ENCODE measurements at regions not wholly inside any gene's neighbourhood (a gene's known extent, or its start where the extent isn't known, plus 50 kb on each side); places are given as distances from the start of the nearest gene placed in this dataset.

DNA sequence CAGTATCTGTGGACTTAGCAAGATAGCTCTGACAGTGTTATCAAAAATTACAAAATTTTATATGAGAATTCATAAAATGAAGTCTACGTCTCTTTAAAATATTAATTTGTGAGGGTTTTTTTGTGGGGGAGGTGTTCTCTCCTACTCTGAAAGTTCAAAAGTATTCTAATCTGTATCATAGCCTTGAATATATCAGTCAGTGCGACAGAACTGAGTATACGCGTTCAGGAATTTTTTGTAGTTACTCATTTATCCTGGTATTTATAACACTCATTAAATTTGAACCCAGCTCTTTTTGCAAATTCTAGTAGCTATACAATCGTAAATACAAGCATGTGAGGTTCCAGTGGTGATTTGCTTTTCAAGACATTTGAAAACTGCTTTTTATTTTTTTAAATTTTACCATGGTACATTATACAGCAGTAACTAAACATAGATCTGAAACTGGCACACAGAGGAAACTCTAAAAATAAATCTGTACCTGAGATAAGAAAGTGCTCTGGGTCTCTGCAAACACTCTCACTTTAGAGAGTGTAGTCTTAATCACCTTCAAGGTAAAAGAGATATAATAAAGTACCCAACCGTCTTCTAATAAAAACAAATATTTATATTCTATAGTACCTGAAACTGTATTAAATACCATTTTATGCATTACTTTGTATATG, 178.4 kb upstream of the ADAMTS5 start:
- Mint-ChIP-seq H3K36me3 (no peaks in the 10 kb centered on the region), H3K27ac (no peak overlapping the region), H3K27me3 (no peaks in the 10 kb centered on the region), H3K4me3 (no peak overlapping the region), H3K4me1 (no peaks in the 10 kb centered on the region), H3K9me3 (peaks cover 8% of the 10 kb centered on the region)
- no peak for ATAC-seq

DNA sequence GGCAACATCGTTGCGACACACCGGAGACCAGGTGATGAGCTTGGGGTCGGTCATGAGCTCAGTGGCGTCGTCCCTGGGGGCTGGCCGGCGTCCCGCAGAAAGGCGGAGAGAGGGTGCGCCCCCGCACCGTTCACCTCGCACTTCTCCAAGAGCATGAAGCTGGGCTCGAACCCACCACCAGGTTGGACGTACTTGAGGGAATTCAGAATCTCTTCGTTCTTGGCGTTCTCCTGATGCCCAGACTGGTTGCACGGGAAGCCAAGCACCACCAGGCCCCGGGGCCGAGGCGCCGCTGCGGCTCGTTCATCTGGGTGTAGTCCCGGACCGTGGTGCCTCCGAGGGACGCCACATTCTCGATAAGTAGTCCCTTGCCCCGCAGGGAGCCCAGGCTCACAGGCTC, 176.6 kb upstream of the ADAMTS5 start:
- no peaks in the 10 kb centered on the region for H3K36me3 Mint-ChIP-seq
- H3K4me3 Mint-ChIP-seq: no peak overlapping the region
- peaks cover 8% of the 10 kb centered on the region for H3K9me3 Mint-ChIP-seq
- peak; percentile 41 for ATAC-seq
- H3K4me1 Mint-ChIP-seq: no peaks in the 10 kb centered on the region
- H3K27ac Mint-ChIP-seq: no peak overlapping the region
- H3K27me3 Mint-ChIP-seq: no peaks in the 10 kb centered on the region

DNA sequence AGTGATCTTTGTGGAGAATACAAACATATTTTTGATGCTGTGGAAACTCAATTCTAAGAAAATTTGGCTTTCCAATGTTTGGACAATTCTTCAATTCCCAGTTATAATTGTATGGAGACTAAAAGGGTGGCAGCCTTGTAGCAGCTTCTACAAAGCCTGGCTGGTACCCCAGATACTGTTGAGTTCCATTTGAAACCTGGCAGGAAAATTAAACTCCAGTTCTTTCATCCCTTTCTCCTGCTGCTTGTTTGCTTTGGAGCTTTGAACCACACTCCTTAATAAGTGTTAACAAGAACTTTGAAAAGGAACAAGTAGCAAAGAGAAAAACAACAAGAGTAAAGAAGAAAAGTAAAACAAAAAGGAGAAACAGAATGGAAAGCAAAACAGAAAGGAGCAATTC, 172.6 kb upstream of the ADAMTS5 start:
- H3K27me3 Mint-ChIP-seq: no peaks in the 10 kb centered on the region
- H3K27ac Mint-ChIP-seq: no peak overlapping the region

DNA sequence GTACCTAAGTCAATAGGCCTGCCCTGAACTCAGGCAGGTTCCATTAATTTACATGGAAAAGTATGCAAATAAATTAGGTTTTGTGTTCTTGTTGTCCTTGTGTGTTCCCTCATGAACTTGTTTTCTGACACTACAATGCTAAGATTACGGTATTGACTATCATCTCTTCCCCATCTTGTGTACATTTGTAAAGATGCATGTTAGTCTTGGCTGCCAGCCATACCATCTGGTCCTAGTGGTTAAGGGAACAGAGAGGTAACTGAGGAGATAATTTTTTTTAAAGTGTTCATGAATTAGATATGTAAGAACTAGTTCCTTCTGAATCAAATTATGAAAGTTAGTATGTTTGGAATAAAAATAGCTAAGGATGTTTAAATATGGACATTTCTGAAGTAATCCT, 167.6 kb upstream of the ADAMTS5 start:
- Mint-ChIP-seq H3K4me1 (no peaks in the 10 kb centered on the region), H3K9me3 (no peaks in the 10 kb centered on the region), H3K27ac (no peak overlapping the region), H3K4me3 (no peak overlapping the region), H3K36me3 (no peaks in the 10 kb centered on the region), H3K27me3 (no peaks in the 10 kb centered on the region)
- ATAC-seq: no peak

More for the DNA sequence above, 172.6 kb upstream of the ADAMTS5 start:
- Mint-ChIP-seq H3K36me3 (no peaks in the 10 kb centered on the region), H3K4me1 (no peaks in the 10 kb centered on the region), H3K4me3 (no peak overlapping the region), H3K9me3 (peaks cover 3% of the 10 kb centered on the region)
- no peak for ATAC-seq

DNA sequence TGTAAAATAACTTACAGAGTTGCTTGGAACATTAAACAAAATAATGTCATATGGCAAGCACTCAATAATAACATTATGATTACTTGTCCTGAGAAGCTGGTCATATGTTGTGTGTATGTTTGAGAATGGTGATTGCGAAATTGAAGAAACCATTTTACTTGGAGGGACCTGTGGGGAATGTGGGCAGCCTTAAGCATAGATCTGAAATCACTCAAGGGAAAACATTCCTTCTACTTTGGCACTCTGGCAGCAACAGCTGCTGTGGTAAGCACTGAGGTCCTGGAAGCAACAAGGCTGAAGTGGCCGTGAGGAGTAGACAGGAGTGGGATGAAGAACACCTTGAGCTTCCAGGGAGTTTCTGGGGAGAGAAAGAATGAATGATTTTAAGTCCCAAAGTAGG, 165.4 kb upstream of the ADAMTS5 start:
- H3K4me3 Mint-ChIP-seq: no peak overlapping the region
- H3K9me3 Mint-ChIP-seq: peaks cover 2% of the 10 kb centered on the region
- H3K36me3 Mint-ChIP-seq: no peaks in the 10 kb centered on the region
- no peak for ATAC-seq
- no peak overlapping the region for H3K27ac Mint-ChIP-seq
- no peaks in the 10 kb centered on the region for H3K27me3 Mint-ChIP-seq
- H3K4me1 Mint-ChIP-seq: no peaks in the 10 kb centered on the region

DNA sequence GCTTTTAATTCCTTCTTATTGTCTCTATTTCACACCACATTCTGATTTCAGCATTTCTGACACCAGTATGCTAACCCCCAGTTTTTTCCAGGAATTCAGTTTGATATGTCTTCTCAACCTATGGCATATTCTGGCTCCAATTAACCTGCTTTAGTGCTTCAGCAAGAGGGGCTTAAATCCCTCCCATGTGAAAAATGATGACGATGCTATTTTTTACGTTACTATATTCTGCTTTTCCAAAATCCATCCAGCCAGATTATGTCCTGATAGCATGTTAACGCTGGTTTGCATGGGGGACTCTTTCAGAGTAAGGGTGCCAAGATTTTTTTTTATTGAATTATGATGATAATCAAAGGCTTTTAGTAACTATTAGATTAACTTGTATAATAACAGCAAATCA, 163.3 kb upstream of the ADAMTS5 start:
- ATAC-seq: no peak
- Mint-ChIP-seq H3K4me3 (no peak overlapping the region), H3K36me3 (no peaks in the 10 kb centered on the region)

DNA sequence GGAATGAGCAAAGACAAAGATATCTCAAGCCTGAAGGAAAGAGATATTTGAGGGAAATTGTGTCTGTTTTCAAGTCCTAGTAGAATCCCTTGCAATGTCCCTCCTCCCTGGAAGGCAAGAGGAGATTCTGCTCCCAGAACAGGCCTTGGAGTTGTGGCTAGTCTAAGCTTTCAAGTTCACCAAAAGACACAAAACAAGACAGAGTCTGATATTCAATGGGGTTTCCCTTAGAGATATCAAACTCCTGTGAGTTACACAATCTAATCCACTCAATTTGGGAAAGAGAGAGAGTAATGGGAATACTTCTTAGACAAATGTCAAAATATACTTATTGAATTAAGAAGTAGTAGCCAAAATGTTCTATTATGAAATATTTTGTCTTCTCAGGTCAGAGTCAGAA, 162.8 kb upstream of the ADAMTS5 start:
- Mint-ChIP-seq H3K9me3 (peaks cover 2% of the 10 kb centered on the region), H3K27ac (no peak overlapping the region), H3K4me1 (no peaks in the 10 kb centered on the region), H3K27me3 (no peaks in the 10 kb centered on the region), H3K36me3 (no peaks in the 10 kb centered on the region), H3K4me3 (no peak overlapping the region)
- no peak for ATAC-seq

More for the DNA sequence above, 163.3 kb upstream of the ADAMTS5 start:
- Mint-ChIP-seq H3K9me3 (peaks cover 2% of the 10 kb centered on the region), H3K27ac (no peak overlapping the region), H3K4me1 (no peaks in the 10 kb centered on the region), H3K27me3 (no peaks in the 10 kb centered on the region)

DNA sequence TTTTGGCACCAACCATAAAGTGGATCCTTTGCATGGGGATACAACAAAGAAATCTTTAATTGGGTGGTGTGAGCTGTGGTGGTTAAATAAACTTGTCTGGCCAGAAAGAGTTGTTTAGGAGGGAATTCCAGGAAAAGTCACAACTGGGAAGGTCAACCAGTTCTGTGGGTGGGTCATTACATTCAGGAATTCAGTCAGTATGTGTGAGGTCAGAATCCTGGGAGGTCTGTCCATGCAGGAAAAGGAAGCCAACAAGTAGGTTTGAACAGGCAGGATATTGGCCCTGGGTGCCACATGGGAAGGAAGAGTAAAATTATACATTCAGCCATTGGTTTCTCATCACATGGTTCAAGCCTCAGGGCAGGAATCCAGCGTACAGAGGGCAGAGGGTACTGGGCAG, 162.3 kb upstream of the ADAMTS5 start:
- no peaks in the 10 kb centered on the region for H3K4me1 Mint-ChIP-seq
- H3K36me3 Mint-ChIP-seq: no peaks in the 10 kb centered on the region
- ATAC-seq: no peak
- no peak overlapping the region for H3K4me3 Mint-ChIP-seq
- peaks cover 2% of the 10 kb centered on the region for H3K9me3 Mint-ChIP-seq
- H3K27me3 Mint-ChIP-seq: no peaks in the 10 kb centered on the region
- H3K27ac Mint-ChIP-seq: no peak overlapping the region

DNA sequence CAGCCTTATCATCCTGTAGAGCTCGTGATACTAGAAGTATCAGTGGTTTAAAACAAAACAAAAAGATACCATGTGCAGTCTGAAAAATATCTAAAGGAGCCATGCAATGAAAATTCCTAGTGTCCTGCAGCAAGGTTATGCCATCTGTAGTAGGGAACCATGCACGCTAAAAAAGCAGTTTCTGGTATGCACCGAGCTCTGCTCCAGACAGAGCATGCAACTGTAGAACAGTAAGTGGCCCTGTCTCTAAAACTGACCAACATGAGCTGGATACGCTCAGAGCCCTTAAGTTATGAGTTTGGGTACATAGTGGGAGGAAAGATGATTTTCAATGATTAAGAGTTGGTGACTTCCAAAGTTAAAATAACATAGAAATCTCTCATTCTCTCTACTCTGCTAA, 159.3 kb upstream of the ADAMTS5 start:
- peaks cover 2% of the 10 kb centered on the region for H3K9me3 Mint-ChIP-seq
- H3K36me3 Mint-ChIP-seq: no peaks in the 10 kb centered on the region
- H3K4me1 Mint-ChIP-seq: no peaks in the 10 kb centered on the region
- no peaks in the 10 kb centered on the region for H3K27me3 Mint-ChIP-seq
- no peak overlapping the region for H3K4me3 Mint-ChIP-seq
- no peak overlapping the region for H3K27ac Mint-ChIP-seq
- no peak for ATAC-seq

DNA sequence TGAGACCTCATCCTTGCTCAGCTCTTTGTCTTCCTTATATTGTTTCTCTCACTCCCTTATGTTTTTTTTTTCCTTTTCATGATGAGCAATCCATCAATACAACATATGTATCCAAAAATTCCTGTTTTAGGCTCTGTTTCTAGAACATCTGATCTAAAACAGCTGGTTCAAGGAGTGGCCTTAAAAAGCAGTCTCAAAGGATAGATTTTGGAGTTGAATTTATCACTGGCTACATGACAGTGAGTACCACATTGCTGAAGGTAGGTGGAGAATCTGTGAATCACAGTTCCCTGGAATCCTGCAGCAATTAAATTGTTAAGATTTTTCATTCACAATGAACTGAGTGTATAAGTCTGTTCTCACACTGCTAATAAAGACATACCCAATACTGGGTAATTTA, 155.8 kb upstream of the ADAMTS5 start:
- Mint-ChIP-seq H3K36me3 (no peaks in the 10 kb centered on the region), H3K27me3 (no peaks in the 10 kb centered on the region), H3K4me3 (no peak overlapping the region), H3K4me1 (no peaks in the 10 kb centered on the region), H3K9me3 (no peaks in the 10 kb centered on the region), H3K27ac (no peak overlapping the region)
- ATAC-seq: no peak

DNA sequence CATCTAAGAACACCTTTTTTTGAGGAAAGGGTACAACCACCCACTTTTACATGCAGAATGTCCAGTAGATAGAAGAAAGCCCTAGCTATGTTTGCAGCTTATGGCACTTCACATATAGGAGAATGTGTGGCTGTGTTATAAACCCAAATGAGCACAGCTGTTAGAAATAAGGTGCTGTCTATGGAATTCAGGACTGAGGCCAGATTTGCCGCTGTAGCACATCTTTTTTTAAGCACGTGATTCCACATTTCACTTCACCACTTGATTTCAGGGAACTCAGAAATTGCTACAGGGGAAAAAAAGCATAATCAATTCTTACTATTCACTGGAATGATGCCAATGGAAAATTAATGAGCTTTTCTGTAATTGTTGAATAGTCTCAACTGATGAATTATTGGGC, 147.2 kb upstream of the ADAMTS5 start:
- Mint-ChIP-seq H3K4me3 (no peak overlapping the region), H3K4me1 (no peaks in the 10 kb centered on the region), H3K27me3 (no peaks in the 10 kb centered on the region)

DNA sequence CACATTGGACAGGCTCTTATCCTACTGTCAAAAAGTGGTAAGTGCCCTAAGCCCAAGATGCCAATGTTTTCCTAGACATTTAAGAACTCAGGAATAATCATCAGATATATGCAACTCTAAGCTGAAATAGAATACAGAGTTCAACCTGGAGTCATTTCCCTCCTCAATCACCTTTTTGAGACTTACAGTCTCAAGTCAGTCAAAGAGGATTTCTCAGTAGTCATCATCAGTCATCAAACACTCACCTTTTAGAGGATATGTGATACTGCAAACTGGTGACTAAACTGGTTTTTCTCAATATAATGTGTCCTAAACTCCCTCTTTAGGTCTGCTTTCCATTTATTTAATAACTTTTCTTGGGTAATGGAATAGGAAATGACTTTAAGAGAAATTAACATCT, 145.3 kb upstream of the ADAMTS5 start:
- no peak overlapping the region for H3K4me3 Mint-ChIP-seq
- no peaks in the 10 kb centered on the region for H3K4me1 Mint-ChIP-seq
- H3K27ac Mint-ChIP-seq: no peak overlapping the region
- H3K27me3 Mint-ChIP-seq: no peaks in the 10 kb centered on the region
- no peaks in the 10 kb centered on the region for H3K9me3 Mint-ChIP-seq
- ATAC-seq: no peak
- H3K36me3 Mint-ChIP-seq: no peaks in the 10 kb centered on the region

More for the DNA sequence above, 147.2 kb upstream of the ADAMTS5 start:
- no peak for ATAC-seq
- no peak overlapping the region for H3K27ac Mint-ChIP-seq
- no peaks in the 10 kb centered on the region for H3K9me3 Mint-ChIP-seq
- no peaks in the 10 kb centered on the region for H3K36me3 Mint-ChIP-seq

DNA sequence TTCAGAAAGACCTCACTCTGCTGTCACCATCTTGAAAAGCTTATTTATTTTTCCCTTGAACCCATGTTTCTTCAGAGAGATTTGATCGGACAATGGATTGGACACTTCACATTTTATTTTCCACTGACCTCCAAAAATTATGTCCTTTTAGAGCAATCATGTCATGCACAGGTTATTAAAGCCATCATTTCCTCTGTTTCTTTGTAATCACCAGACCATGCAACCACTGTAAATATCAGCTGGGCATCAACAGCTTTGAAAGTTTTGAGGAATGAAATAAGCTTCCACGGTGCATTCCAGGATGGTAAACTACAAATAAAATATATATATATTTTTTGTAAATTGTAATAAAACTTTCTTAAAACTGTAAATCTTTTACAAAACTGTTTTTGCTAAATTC, 144.1 kb upstream of the ADAMTS5 start:
- ATAC-seq: no peak
- Mint-ChIP-seq H3K36me3 (no peaks in the 10 kb centered on the region), H3K4me1 (no peaks in the 10 kb centered on the region), H3K4me3 (no peak overlapping the region), H3K27ac (no peak overlapping the region), H3K9me3 (no peaks in the 10 kb centered on the region), H3K27me3 (no peaks in the 10 kb centered on the region)

DNA sequence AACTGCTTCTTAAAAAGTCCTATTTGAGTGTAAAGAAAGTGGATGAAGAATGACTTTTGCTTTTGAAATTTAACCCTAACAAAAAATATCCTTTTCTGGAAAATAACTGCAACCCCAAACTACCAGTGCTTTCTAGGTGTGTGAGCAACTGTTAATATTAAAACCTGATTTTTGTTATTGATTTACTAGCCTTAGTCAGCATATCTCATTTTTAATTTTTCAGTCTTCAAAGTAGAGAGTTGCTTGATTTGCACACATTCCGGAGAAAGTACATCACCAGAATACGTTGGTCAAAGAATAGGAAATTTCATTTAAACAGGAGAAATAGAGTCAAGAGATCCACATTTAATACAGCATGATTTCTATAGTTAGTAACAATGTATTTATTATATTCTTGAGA, 141.8 kb upstream of the ADAMTS5 start:
- H3K9me3 Mint-ChIP-seq: no peaks in the 10 kb centered on the region
- H3K27ac Mint-ChIP-seq: no peak overlapping the region
- no peak for ATAC-seq
- H3K4me3 Mint-ChIP-seq: no peak overlapping the region
- H3K27me3 Mint-ChIP-seq: no peaks in the 10 kb centered on the region
- no peaks in the 10 kb centered on the region for H3K4me1 Mint-ChIP-seq
- no peaks in the 10 kb centered on the region for H3K36me3 Mint-ChIP-seq

DNA sequence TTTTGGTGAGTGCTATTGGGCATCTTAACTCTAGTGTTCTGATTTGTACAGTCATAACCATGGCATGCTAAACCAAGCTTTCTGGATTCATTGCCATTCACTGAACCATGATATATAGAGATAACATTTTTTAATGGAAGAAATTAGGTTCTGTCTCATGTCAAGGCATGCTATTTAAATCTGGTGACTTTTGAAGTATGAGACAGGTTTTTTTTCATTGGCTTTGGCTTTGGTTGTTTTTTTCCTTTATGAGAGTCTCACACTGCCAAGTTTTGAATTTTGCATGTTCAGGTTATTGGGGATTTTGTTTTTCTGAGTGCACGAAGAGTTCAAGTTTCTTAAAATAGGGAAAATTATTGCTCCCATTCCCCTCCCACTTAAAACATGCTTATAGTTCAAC, 141.3 kb upstream of the ADAMTS5 start:
- no peaks in the 10 kb centered on the region for H3K9me3 Mint-ChIP-seq
- H3K27me3 Mint-ChIP-seq: no peaks in the 10 kb centered on the region
- H3K27ac Mint-ChIP-seq: no peak overlapping the region
- no peaks in the 10 kb centered on the region for H3K4me1 Mint-ChIP-seq
- no peak overlapping the region for H3K4me3 Mint-ChIP-seq
- H3K36me3 Mint-ChIP-seq: no peaks in the 10 kb centered on the region
- ATAC-seq: no peak

DNA sequence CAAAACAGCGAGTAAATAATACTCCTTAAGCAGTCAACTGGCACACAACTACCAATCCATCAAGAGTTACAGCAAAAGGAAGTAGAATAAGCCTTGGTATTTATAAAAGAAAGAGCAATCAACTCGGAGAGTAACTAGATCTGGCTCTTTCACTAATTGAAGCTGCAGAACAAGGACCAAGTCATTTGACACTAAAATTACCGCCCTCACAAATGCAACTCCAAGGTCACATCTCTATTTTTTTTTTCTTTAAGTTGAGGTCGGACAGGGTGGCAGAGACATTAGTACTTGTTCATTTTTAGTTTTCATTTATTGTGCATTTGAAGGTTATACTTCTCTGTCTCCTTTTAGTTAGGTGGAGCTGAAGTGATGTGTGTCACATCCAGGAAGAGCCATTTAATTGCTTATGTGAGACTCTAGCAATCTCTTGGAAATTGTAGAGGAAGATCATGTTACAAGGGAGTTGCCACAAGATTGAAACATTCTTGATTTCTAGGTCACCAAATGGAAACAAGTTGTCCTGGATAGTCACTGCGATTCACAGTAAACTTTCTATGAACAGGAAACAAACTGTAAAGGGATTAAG, 138.1 kb upstream of the ADAMTS5 start:
- H3K36me3 Mint-ChIP-seq: no peaks in the 10 kb centered on the region
- no peak overlapping the region for H3K27ac Mint-ChIP-seq
- H3K9me3 Mint-ChIP-seq: peaks cover 4% of the 10 kb centered on the region
- ATAC-seq: no peak
- no peaks in the 10 kb centered on the region for H3K4me1 Mint-ChIP-seq
- no peak overlapping the region for H3K4me3 Mint-ChIP-seq
- no peaks in the 10 kb centered on the region for H3K27me3 Mint-ChIP-seq
